Trophoblast cell (in vitro differentiated cells and primary cell): ENCODE measurements at regions not wholly inside any gene's neighbourhood (a gene's known extent, or its start where the extent isn't known, plus 50 kb on each side); places are given as distances from the start of the nearest gene placed in this dataset.
"Not testable (repeated sequence)": the region's sequence is repeated elsewhere in the genome, so short reads cannot be mapped to it uniquely, and the experiment has no call there.

Experiments used
- DNase-seq, 2 donors: peaks; one replicate each; pipeline ENCODE4 v3.0.0-alpha.2; 2016
- H2AFZ ChIP-seq: 2 replicates; pipeline ENCODE4 v1.6.1; 2013; ENCODE audit warnings: low read length, moderate library complexity, mild to moderate bottlenecking; ENCODE audit not compliant: insufficient read depth, poor library complexity
- H2AK5ac ChIP-seq: 2 replicates; pipeline ENCODE4 v1.6.1; 2013; ENCODE audit warnings: mild to moderate bottlenecking, low read length
- H2BK120ac ChIP-seq: 2 replicates; pipeline ENCODE4 v1.6.1; 2013; ENCODE audit warnings: low read length, mild to moderate bottlenecking, moderate library complexity; ENCODE audit not compliant: insufficient read depth, poor library complexity
- H2BK12ac ChIP-seq: 2 replicates; pipeline ENCODE4 v1.6.1; 2013; ENCODE audit warnings: mild to moderate bottlenecking, low read length, moderate library complexity
- H2BK5ac ChIP-seq: 2 replicates; pipeline ENCODE4 v1.6.1; 2013; ENCODE audit warnings: low read length, low read depth, moderate library complexity, mild to moderate bottlenecking; ENCODE audit not compliant: poor library complexity
- H3K14ac ChIP-seq: 2 replicates; pipeline ENCODE4 v1.6.1; 2013; ENCODE audit warnings: mild to moderate bottlenecking, low read length
- H3K18ac ChIP-seq: 2 replicates; pipeline ENCODE4 v1.6.1; 2013; ENCODE audit warnings: mild to moderate bottlenecking, low read length
- H3K23ac ChIP-seq: 2 replicates; pipeline ENCODE4 v1.6.1; 2013; ENCODE audit warnings: low read length
- H3K27ac ChIP-seq: 2 replicates; pipeline ENCODE4 v1.5.1; 2013; ENCODE audit warnings: low read depth, mild to moderate bottlenecking, inconsistent platforms, low read length, moderate library complexity
- H3K27me3 ChIP-seq: 2 replicates; pipeline ENCODE4 v1.6.1; 2013; ENCODE audit warnings: inconsistent platforms, mild to moderate bottlenecking, low read length, moderate library complexity; ENCODE audit not compliant: insufficient read depth
- H3K36me3 ChIP-seq, 2 experiments: 1 replicate in 1 of 2; 2 replicates in 1 of 2; pipeline ENCODE4 v1.6.1; 2013; ENCODE audit warnings: low read length in 2 of 2, mild to moderate bottlenecking in 2 of 2, moderate library complexity in 1 of 2; ENCODE audit not compliant: insufficient read depth in 2 of 2, control insufficient read depth in 1 of 2
- H3K4ac ChIP-seq: 2 replicates; pipeline ENCODE4 v1.6.1; 2013; ENCODE audit warnings: low read depth, mild to moderate bottlenecking, low read length, moderate library complexity
- H3K4me1 ChIP-seq, 2 experiments: 1 replicate in 1 of 2; 2 replicates in 1 of 2; pipeline ENCODE4 v1.6.1; 2013; ENCODE audit warnings: low read length in 2 of 2, mild to moderate bottlenecking in 2 of 2, moderate library complexity in 1 of 2; ENCODE audit not compliant: insufficient read depth in 2 of 2, control insufficient read depth in 1 of 2
- H3K4me2 ChIP-seq: 2 replicates; pipeline ENCODE4 v1.6.1; 2013; ENCODE audit warnings: inconsistent platforms, mild to moderate bottlenecking, low read length, moderate library complexity
- H3K4me3 ChIP-seq: 2 replicates; pipeline ENCODE4 v1.5.1; 2013; ENCODE audit warnings: mild to moderate bottlenecking, low read depth, low read length, inconsistent platforms
- H3K79me1 ChIP-seq: one replicate; pipeline ENCODE4 v1.6.1; 2013; ENCODE audit warnings: low read length
- H3K79me2 ChIP-seq: 2 replicates; pipeline ENCODE4 v1.6.1; 2013; ENCODE audit warnings: low read length, mild to moderate bottlenecking; ENCODE audit not compliant: control insufficient read depth, insufficient read depth, poor library complexity
- H3K9ac ChIP-seq: 2 replicates; pipeline ENCODE4 v1.6.1; 2013; ENCODE audit warnings: mild to moderate bottlenecking, low read length
- H3K9me3 ChIP-seq: 2 replicates; pipeline ENCODE4 v1.6.1; 2013; ENCODE audit warnings: low read depth, mild to moderate bottlenecking, control low read depth, inconsistent platforms, low read length; ENCODE audit not compliant: insufficient read depth
- H4K12ac ChIP-seq: 2 replicates; pipeline ENCODE4 v1.6.1; 2013; ENCODE audit warnings: low read depth, mild to moderate bottlenecking, low read length, moderate library complexity
- H4K8ac ChIP-seq: 2 replicates; pipeline ENCODE4 v1.6.1; 2013; ENCODE audit warnings: low read depth, mild to moderate bottlenecking, low read length, moderate library complexity
- H4K91ac ChIP-seq: one replicate; pipeline ENCODE4 v1.6.1; 2013; ENCODE audit warnings: low read depth, mild to moderate bottlenecking, low read length, moderate library complexity
- WGBS: extraction: QIAGEN DNeasy Blood & Tissue Kit; methylation state at CpG from one replicate; pipeline ENCODE4 v1.1.7; 2013; ENCODE audit warnings: missing lambda C conversion rate; ENCODE audit not compliant: insufficient read length, insufficient coverage; ENCODE audit errors: extremely low coverage; 5-methylcytosine and 5-hydroxymethylcytosine counted together

DNA sequence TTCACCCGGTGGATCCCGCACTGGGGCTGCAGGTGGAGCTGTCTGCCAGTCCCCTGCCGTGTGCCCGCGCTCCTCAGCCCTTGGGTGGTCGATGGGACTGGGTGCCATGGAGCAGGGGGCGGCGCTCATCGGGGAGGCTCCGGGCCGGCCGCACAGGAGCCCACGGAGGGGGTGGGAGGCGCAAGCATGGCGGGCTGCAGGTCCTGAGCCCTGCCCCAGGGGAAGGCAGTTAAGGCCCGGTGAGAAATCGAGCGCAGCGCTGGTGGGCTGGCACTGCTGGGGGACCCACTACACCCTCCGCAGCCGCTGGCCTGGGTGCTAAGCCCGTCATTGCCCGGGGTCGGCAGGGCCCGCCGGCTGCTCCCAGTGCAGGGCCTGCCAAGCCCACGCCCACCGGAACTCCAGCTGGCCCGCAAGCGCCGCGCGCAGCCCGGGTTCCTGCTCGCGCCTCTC lies 149.6 kb upstream of the SPRY2 start:
- not testable (repeated sequence) for H3K18ac ChIP-seq, H4K91ac ChIP-seq, H3K23ac ChIP-seq, H3K27me3 ChIP-seq, H3K36me3 ChIP-seq, H3K4me1 ChIP-seq, H3K27ac ChIP-seq, H3K79me1 ChIP-seq, H3K79me2 ChIP-seq, H3K9me3 ChIP-seq, H3K4me2 ChIP-seq, H2BK120ac ChIP-seq, H2AK5ac ChIP-seq, DNase-seq, H4K8ac ChIP-seq, H2AFZ ChIP-seq, H4K12ac ChIP-seq, H3K4me3 ChIP-seq, H3K4ac ChIP-seq, H3K14ac ChIP-seq, H3K9ac ChIP-seq, H2BK12ac ChIP-seq, H2BK5ac ChIP-seq
- WGBS = no CpG with 5 or more reads among the region's 36 CpGs

DNA sequence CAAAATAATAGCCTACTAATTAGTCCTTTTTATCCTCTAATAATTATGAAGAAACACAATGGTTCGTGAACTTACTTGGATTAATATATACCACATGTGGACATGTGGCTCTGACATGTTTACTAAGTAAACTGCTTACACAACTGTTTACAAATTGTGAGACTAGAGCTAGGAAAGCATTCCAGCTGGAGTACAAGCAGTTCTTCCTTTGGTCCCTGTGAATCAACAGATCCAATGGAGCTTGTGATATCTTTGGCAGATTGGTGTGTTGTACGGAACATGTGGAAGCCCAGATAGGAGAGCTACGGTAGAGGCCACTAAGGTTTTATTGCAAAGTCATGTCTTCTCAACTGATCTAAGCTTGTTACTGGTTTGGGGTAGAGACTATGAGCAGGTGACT lies 145.5 kb upstream of the SPRY2 start:
- Histone ChIP-seq H3K79me1 (no peaks in the 10 kb centered on the region), H3K79me2 (no peaks in the 10 kb centered on the region), H4K91ac (no peak overlapping the region), H2BK12ac (no peak overlapping the region), H2BK120ac (no peak overlapping the region), H3K36me3 (no peaks in the 10 kb centered on the region), H3K4ac (no peak overlapping the region), H3K4me1 (no peaks in the 10 kb centered on the region), H3K9me3 (no peaks in the 10 kb centered on the region), H3K9ac (no peak overlapping the region), H3K23ac (no peak overlapping the region), H3K4me3 (no peak overlapping the region), H3K14ac (no peak overlapping the region), H3K27me3 (no peaks in the 10 kb centered on the region), H4K12ac (no peak overlapping the region), H4K8ac (no peak overlapping the region), H2AK5ac (no peak overlapping the region), H3K4me2 (no peak overlapping the region), H3K18ac (no peak overlapping the region), H3K27ac (no peak overlapping the region), H2BK5ac (no peak overlapping the region), H2AFZ (no peak overlapping the region)
- no peak for DNase-seq
- no CpG with 5 or more reads among the region's 3 CpGs for WGBS

DNA sequence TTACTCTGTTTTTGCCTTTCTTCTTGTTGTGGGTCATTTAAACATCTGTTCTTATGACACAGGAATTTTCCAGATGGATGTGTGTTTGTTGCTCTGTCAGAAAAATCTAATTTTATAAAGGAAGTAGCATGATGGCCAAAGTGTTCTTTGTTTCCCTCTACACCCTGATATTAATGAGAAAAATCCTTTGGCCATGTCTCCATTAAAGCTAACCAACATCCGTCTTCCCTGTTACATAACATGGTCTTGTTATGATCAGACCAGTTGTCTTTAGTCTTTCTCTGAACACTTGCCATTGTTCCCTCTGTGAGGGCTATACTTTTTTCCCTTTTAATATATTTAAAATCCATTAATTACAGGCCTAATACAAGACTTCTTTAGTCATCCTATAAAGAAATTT lies 142.2 kb upstream of the SPRY2 start:
- Histone ChIP-seq H2BK120ac (no peak overlapping the region), H2BK12ac (no peak overlapping the region), H3K36me3 (no peaks in the 10 kb centered on the region), H4K91ac (no peak overlapping the region), H2AK5ac (no peak overlapping the region), H3K27me3 (no peaks in the 10 kb centered on the region), H3K79me2 (no peaks in the 10 kb centered on the region), H3K9ac (no peak overlapping the region), H3K9me3 (no peaks in the 10 kb centered on the region), H2AFZ (no peak overlapping the region), H4K12ac (no peak overlapping the region), H3K18ac (no peak overlapping the region), H3K4me3 (no peak overlapping the region), H3K4ac (no peak overlapping the region), H3K79me1 (no peaks in the 10 kb centered on the region), H4K8ac (no peak overlapping the region), H3K4me1 (no peaks in the 10 kb centered on the region), H3K4me2 (no peak overlapping the region), H3K27ac (no peak overlapping the region), H3K23ac (no peak overlapping the region), H2BK5ac (no peak overlapping the region), H3K14ac (no peak overlapping the region)
- WGBS = no CpG with 5 or more reads among the region's 1 CpG
- DNase-seq = no peak

DNA sequence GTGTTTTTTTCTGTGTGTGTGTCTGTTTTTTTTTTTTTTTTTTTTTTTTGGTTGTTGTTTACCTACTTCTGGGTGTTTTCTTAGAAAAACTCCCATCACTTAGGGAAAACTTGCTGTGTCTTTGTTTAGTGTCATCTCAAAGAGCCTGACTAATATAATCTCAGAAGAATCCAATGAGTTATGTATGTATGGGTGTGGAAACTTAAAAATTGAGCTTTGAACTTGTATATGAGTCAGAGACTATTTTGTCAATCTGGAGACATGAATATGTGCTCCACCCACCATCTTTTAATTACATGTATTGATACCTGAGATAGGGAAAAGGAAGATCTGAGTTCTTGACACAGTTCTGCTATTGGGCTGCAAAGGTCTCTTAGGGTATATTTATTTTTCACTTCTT lies 140.7 kb upstream of the SPRY2 start:
- no peak overlapping the region for H2AK5ac ChIP-seq
- H4K8ac ChIP-seq = no peak overlapping the region
- H2BK120ac ChIP-seq = no peak overlapping the region
- no peak overlapping the region for H4K91ac ChIP-seq
- H3K4ac ChIP-seq = no peak overlapping the region
- no peak overlapping the region for H3K27ac ChIP-seq
- H3K79me2 ChIP-seq = no peaks in the 10 kb centered on the region
- no peak overlapping the region for H3K9ac ChIP-seq
- H2BK5ac ChIP-seq = no peak overlapping the region
- H2BK12ac ChIP-seq = no peak overlapping the region
- H3K4me1 ChIP-seq = no peaks in the 10 kb centered on the region
- no peak overlapping the region for H3K23ac ChIP-seq
- no peak overlapping the region for H4K12ac ChIP-seq
- no peak overlapping the region for H3K4me3 ChIP-seq
- DNase-seq = no peak
- H3K18ac ChIP-seq = no peak overlapping the region
- H3K9me3 ChIP-seq = no peaks in the 10 kb centered on the region
- H3K4me2 ChIP-seq = no peak overlapping the region
- H3K14ac ChIP-seq = no peak overlapping the region
- H2AFZ ChIP-seq = no peak overlapping the region
- H3K79me1 ChIP-seq = no peaks in the 10 kb centered on the region
- no peaks in the 10 kb centered on the region for H3K27me3 ChIP-seq
- no peaks in the 10 kb centered on the region for H3K36me3 ChIP-seq
